Caco-2 (cell line): ENCODE measurements at regions not wholly inside any gene's neighbourhood (a gene's known extent, or its start where the extent isn't known, plus 50 kb on each side); places are given as distances from the start of the nearest gene placed in this dataset.

Source experiments
- BruUV-seq: library from RNA; stranded (reverse); fragments of 400-500 nt; replicated peaks from 2 replicates; lab custom pipeline; 2021; lab: Mats Ljungman, UMichigan
- CTCF ChIA-PET: fragments of 300-600 bp; sonication (Branson Sonifier 250); formaldehyde crosslinking; loops from one replicate; lab custom pipeline; 2022; ENCODE audit warnings: antibody characterized with exemption; lab: Charles Lee
- POLR2A ChIA-PET: fragments of 300-600 bp; sonication (Branson Sonifier 250); formaldehyde crosslinking; loops from one replicate; lab custom pipeline; 2022; ENCODE audit warnings: antibody characterized with exemption; lab: Charles Lee
- DNase-seq, 2 experiments: peaks; one replicate each; pipeline versions ENCODE4 v3.0.0 to v3.0.0-alpha.2; 2020 to 2022
- H3K27me3 ChIP-seq: replicated peaks from 2 replicates; pipeline ENCODE4 v1.6.0; 2011; ENCODE audit warnings: low read length; ENCODE audit not compliant: control insufficient read depth, insufficient read depth
- H3K36me3 ChIP-seq: 2 replicates; pipeline ENCODE4 v1.5.1; 2011; ENCODE audit warnings: low read length; ENCODE audit not compliant: control insufficient read depth, insufficient read depth
- H3K4me1 ChIP-seq: fragments of 250-450 bp; sonication (Bioruptor Pico); 2 replicates; pipeline ENCODE4 v1.5.1; 2020; ENCODE audit warnings: mild to moderate bottlenecking
- H3K4me3 ChIP-seq: 2 replicates; pipeline ENCODE4 v1.5.1; 2011; ENCODE audit warnings: low read depth, mild to moderate bottlenecking, control low read depth, low read length
- H3K9me3 ChIP-seq: fragments of 250-450 bp; sonication (Bioruptor Pico); 2 replicates; pipeline ENCODE4 v1.5.1; 2020; ENCODE audit warnings: mild to moderate bottlenecking, moderate library complexity
- H3K27ac Mint-ChIP-seq: one replicate; pipeline ENCODE4 v1.8.0; 2022; ENCODE audit warnings: mixed read lengths; ENCODE audit not compliant: unreplicated experiment
- H3K27me3 Mint-ChIP-seq: one replicate; pipeline ENCODE4 v1.8.0; 2022; ENCODE audit warnings: mixed read lengths; ENCODE audit not compliant: insufficient read depth, unreplicated experiment
- H3K36me3 Mint-ChIP-seq: one replicate; pipeline ENCODE4 v1.8.0; 2022; ENCODE audit warnings: mild to moderate bottlenecking, mixed read lengths; ENCODE audit not compliant: insufficient read depth, unreplicated experiment
- H3K4me1 Mint-ChIP-seq: one replicate; pipeline ENCODE4 v1.8.0; 2022; ENCODE audit warnings: low read depth, mixed read lengths; ENCODE audit not compliant: unreplicated experiment
- H3K4me3 Mint-ChIP-seq: one replicate; pipeline ENCODE4 v1.8.0; 2022; ENCODE audit warnings: mild to moderate bottlenecking, moderate library complexity, mixed read lengths; ENCODE audit not compliant: unreplicated experiment
- H3K9me3 Mint-ChIP-seq: one replicate; pipeline ENCODE4 v1.8.0; 2022; ENCODE audit warnings: mixed read lengths; ENCODE audit not compliant: unreplicated experiment
- CTCF ChIP-seq, 2 experiments: fragments of 200-600 bp in 1 of 2; IDR thresholded peaks; 1 replicate in 1 of 2; 2 replicates in 1 of 2; pipeline versions ENCODE4 v1.5.1 to v1.8.0; 2011 to 2022; ENCODE audit warnings: antibody characterized with exemption in 1 of 2, control low read depth in 1 of 2, inconsistent platforms in 1 of 2, low read depth in 1 of 2, low read length in 1 of 2, mild to moderate bottlenecking in 1 of 2, moderate library complexity in 1 of 2; ENCODE audit not compliant: insufficient read depth in 1 of 2, severe bottlenecking in 1 of 2, unreplicated experiment in 1 of 2
- intact Hi-C: fragments of 100-400 bp; cut with micrococcal nuclease; formaldehyde crosslinking; loops from one replicate; pipeline ENCODE4 v1.10.0; 2022; ENCODE audit not compliant: unreplicated experiment

- Mint-ChIP-seq H3K9me3 (peaks cover 17% of the 10 kb centered on the region), H3K27me3 (no peaks in the 10 kb centered on the region), H3K4me3 (no peak overlapping the region), H3K27ac (no peak overlapping the region), H3K4me1 (no peaks in the 10 kb centered on the region), H3K36me3 (no peaks in the 10 kb centered on the region)
- no peak for DNase-seq
- no TSS peak for BruUV-seq
- no peaks in the 10 kb centered on the region for H3K9me3 ChIP-seq
- no peak overlapping the region for H3K4me3 ChIP-seq
- intact Hi-C loops: no loop called here
- TF ChIP-seq CTCF (IDR thresholded peaks at IDR 0.05; ENCODE audit: insufficient read depth in 1 of 2, low read depth in 1 of 2, low read length in 1 of 2, severe bottlenecking in 1 of 2, unreplicated experiment in 1 of 2): no peak
- no peaks in the 10 kb centered on the region for H3K4me1 ChIP-seq
- no peaks in the 10 kb centered on the region for H3K27me3 ChIP-seq
- ChIA-PET CTCF (no interaction called here), POLR2A (no interaction called here)
- no peaks in the 10 kb centered on the region for H3K36me3 ChIP-seq
Measured at GRCh38 chr12:70165450-70165849, 77.8 kb upstream of the CNOT2 start.

DNA sequence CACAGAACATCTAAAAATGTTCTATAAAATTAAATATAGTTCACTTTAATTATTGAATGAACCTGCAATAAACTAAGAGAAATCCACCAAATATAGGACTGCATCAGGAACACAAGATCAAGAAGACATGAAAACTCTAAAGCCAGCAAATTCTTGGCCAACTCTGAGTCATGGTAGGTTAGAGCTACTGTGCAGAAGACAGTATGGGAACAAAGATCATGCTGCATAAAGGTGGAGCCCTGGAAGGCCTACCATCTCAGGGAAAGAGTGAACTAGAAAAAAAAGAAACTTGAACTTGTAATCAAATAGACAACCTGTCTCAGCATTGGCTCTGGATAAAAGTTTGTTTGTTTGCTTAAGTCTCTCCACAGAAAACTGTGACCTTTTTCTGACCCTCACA lies 66.9 kb upstream of the CNOT2 start:
- H3K27me3 Mint-ChIP-seq: peaks cover 3% of the 10 kb centered on the region
- intact Hi-C loops: no loop called here

GRCh38 chr12:70177631-70178030 lies 65.6 kb upstream of the CNOT2 start:
- BruUV-seq: no TSS peak
- Histone ChIP-seq H3K36me3 (no peaks in the 10 kb centered on the region), H3K4me1 (no peaks in the 10 kb centered on the region), H3K27me3 (no peaks in the 10 kb centered on the region), H3K4me3 (no peak overlapping the region), H3K9me3 (no peaks in the 10 kb centered on the region)
- H3K4me1 Mint-ChIP-seq: no peaks in the 10 kb centered on the region
- ChIA-PET CTCF (no interaction called here), POLR2A (no interaction called here)
- intact Hi-C loops: no loop called here
- no peak overlapping the region for H3K4me3 Mint-ChIP-seq
- peaks cover 3% of the 10 kb centered on the region for H3K27me3 Mint-ChIP-seq
- H3K27ac Mint-ChIP-seq: no peak overlapping the region
- DNase-seq: no peak
- no peak for TF ChIP-seq CTCF (IDR thresholded peaks at IDR 0.05; ENCODE audit: insufficient read depth in 1 of 2, low read depth in 1 of 2, low read length in 1 of 2, severe bottlenecking in 1 of 2, unreplicated experiment in 1 of 2)
- peaks cover 9% of the 10 kb centered on the region for H3K9me3 Mint-ChIP-seq
- H3K36me3 Mint-ChIP-seq: no peaks in the 10 kb centered on the region

More for the DNA sequence above, 66.9 kb upstream of the CNOT2 start:
- no peaks in the 10 kb centered on the region for H3K4me1 Mint-ChIP-seq
- CTCF ChIA-PET: no interaction called here
- Histone ChIP-seq H3K4me1 (no peaks in the 10 kb centered on the region), H3K9me3 (no peaks in the 10 kb centered on the region), H3K36me3 (no peaks in the 10 kb centered on the region), H3K27me3 (no peaks in the 10 kb centered on the region), H3K4me3 (no peak overlapping the region)
- no peak overlapping the region for H3K27ac Mint-ChIP-seq
- no peak overlapping the region for H3K4me3 Mint-ChIP-seq
- TF ChIP-seq CTCF (IDR thresholded peaks at IDR 0.05; ENCODE audit: insufficient read depth in 1 of 2, low read depth in 1 of 2, low read length in 1 of 2, severe bottlenecking in 1 of 2, unreplicated experiment in 1 of 2): no peak
- no peaks in the 10 kb centered on the region for H3K36me3 Mint-ChIP-seq
- no peak for DNase-seq
- BruUV-seq: no TSS peak
- POLR2A ChIA-PET: no interaction called here
- peaks cover 9% of the 10 kb centered on the region for H3K9me3 Mint-ChIP-seq
